ENCODE measurements at regions not wholly inside any gene's neighbourhood (a gene's known extent, or its start where the extent isn't known, plus 50 kb on each side); places are given as distances from the start of the nearest gene placed in this dataset.
"Not testable (repeated sequence)": the region's sequence is repeated elsewhere in the genome, so short reads cannot be mapped to it uniquely, and the experiment has no call there.

- intact Hi-C loops (cut with DNase I) = loop anchor here in 1 of 2 donors (10.0 kb wide), 1 partner anchor 258 kb away; the partner anchor contains the start of gene TRIB2
- peak; percentile 97 to 98 for ATAC-seq
- DNase-seq = peak; percentile 94
Measured at GRCh38 chr2:12456293-12457106, 260.2 kb upstream of the TRIB2 start.

DNA sequence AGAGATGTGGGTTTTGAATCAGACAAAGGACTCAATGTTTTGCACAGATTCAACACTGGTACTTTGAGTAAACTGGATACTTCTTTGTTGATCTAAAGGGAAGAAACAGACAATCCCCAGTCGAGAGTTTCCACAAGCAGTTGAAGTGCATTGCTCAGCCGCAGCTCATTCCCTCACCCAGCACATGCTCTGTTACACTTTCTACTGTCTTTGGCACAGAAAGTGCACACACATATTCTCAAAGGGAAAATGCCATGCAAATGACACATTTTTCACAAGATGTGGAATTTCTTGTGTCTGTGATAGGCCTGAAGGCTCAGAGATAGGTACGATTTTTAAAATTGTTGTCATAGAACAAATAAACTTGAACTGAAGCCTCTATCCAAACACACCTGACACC, 258.9 kb upstream of the TRIB2 start:
- intact Hi-C loops (cut with DNase I) = loop anchor here in 1 of 2 donors (10.0 kb wide), 1 partner anchor 257 kb away; the partner anchor contains the start of gene TRIB2
- ATAC-seq (no peak), DNase-seq (no peak)

DNA sequence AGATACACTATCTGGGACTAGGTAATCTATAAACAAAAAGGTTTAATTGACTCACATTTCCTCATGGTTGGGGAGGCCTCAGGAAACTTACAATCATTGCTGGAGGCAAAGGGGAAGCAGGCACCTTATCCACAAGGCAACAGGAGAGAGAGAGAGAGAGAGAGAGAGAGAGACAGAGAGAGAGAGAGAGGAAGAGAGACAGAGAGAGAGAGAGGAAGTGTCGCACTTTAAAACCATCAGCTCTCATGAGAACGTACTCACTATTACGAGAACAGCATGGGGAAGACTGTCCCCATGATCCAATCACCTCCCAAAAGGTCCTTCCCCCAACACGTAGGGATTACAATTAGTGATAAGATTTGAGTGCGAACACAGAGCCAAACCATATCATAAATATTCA, 253.5 kb upstream of the TRIB2 start:
- DNase-seq = no peak
- no peak for ATAC-seq
- intact Hi-C loops (cut with DNase I) = no loop called here

DNA sequence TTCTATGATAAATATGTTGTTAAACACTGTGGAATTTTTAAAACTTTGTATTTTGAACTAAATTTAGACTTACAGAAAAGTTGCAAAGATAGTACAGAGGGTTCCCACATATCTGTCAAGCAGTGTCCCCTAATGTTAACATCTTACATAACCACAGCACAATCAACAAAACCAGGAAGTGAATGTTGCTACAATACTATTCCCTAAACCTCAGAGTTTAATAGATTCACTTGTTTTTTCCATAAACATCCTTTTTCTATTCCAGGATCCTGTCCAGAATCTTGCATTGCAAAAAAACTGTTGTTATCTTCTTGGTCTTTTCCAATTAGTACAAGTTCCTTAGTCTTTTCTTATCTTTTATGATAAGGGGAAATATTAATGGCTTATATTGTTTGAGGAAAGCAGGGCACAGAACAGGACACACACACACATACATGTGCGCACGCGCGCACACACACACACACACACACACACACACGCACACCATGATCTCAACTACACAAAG, 251.1 kb upstream of the TRIB2 start:
- ATAC-seq = peak in 1 of 2 donors; percentile 47
- intact Hi-C loops (cut with DNase I) = no loop called here
- peak; percentile 35 for DNase-seq

GRCh38 chr2:12467303-12467702, 249.4 kb upstream of the TRIB2 start:
- ATAC-seq = no peak
- intact Hi-C loops (cut with DNase I) = no loop called here
- no peak for DNase-seq

GRCh38 chr2:12469141-12469561, 247.6 kb upstream of the TRIB2 start:
- no peak for DNase-seq
- ATAC-seq = no peak
- intact Hi-C loops (cut with DNase I) = no loop called here

DNA sequence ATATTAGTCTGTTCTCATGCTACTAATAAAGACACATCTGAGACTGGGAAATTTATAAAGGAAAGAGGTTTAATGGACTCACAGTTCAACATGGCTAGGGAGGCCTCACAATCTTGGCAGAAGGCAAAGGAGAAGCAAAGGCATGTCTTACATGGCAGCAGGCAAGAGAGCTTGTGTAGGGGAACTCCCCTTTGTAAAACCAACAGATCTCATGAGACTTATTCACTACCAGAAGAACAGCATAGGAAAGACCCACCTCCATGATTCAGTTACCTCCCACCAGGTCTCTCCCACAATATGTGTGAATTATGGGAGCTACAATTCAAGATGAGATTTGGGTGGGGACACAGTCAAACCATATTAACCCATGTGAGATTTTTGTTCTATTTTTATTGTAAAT, 244.5 kb upstream of the TRIB2 start:
- ATAC-seq; intact Hi-C loops (cut with DNase I); DNase-seq: not testable (repeated sequence)

GRCh38 chr2:12478151-12479064, 238.3 kb upstream of the TRIB2 start:
- intact Hi-C loops (cut with DNase I) = no loop called here
- no peak for ATAC-seq
- no peak for DNase-seq

GRCh38 chr2:12479065-12479601, 237.6 kb upstream of the TRIB2 start:
- intact Hi-C loops (cut with DNase I) = no loop called here
- DNase-seq = no peak
- ATAC-seq = peak in 1 of 2 donors; percentile 50

GRCh38 chr2:12484536-12485115, 232.1 kb upstream of the TRIB2 start:
- intact Hi-C loops (cut with DNase I) = loop anchor here in 1 of 2 donors (10.0 kb wide), 1 partner anchor 230 kb away; the partner anchor contains the start of gene TRIB2
- ATAC-seq (no peak), DNase-seq (no peak)

GRCh38 chr2:12486205-12487118, 230.3 kb upstream of the TRIB2 start:
- ATAC-seq = peak in 1 of 2 donors; percentile 51
- intact Hi-C loops (cut with DNase I) = loop anchor here in 1 of 2 donors (10.0 kb wide), 1 partner anchor 228 kb away; the partner anchor contains the start of gene TRIB2
- peak; percentile 35 for DNase-seq

GRCh38 chr2:12487253-12488004, 229.3 kb upstream of the TRIB2 start:
- intact Hi-C loops (cut with DNase I) = loop anchor here in 1 of 2 donors (10.0 kb wide), 1 partner anchor 227 kb away; the partner anchor contains the start of gene TRIB2
- DNase-seq (no peak), ATAC-seq (no peak)

- ATAC-seq = no peak
- intact Hi-C loops (cut with DNase I) = loop anchor here in 1 of 2 donors (10.0 kb wide), 1 partner anchor 226 kb away; the partner anchor contains the start of gene TRIB2
Measured at GRCh38 chr2:12488352-12489318, 228.1 kb upstream of the TRIB2 start.

GRCh38 chr2:12490641-12491040, 226.1 kb upstream of the TRIB2 start:
- DNase-seq (no peak), ATAC-seq (no peak)
- intact Hi-C loops (cut with DNase I) = no loop called here

More at GRCh38 chr2:12488352-12489318, 228.1 kb upstream of the TRIB2 start:
- no peak for DNase-seq

- DNase-seq; ATAC-seq; intact Hi-C loops (cut with DNase I): not testable (repeated sequence)
Measured at GRCh38 chr2:12492360-12492759, 224.4 kb upstream of the TRIB2 start.

DNA sequence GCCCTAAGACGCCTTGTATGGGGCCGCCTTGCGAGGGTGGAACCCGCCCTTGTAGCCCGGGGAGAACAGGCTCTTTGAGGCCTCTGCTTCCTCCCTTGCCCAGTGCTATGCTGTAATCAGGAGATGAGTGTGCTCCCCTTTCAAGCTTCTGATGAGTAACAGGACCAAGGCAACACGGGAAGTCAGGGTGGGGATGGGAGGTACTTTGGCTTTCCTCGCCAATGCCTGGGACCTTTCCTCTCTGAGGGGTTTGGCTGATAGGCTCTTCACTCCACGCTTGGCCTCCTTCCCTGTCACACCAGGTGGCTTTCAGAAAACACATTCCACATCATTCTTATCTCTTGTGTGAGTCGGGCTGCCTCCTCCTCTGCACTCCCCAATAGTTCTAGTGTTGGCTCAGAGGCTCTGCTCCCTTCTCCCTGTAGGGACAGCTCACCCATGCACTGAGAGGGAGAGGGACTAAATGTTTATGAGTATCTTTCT, 223.7 kb upstream of the TRIB2 start:
- peak; percentile 86 to 98 for ATAC-seq
- peak; percentile 72 for DNase-seq
- intact Hi-C loops (cut with DNase I) = no loop called here
